Mammary epithelial cell (primary cell): ENCODE measurements at regions not wholly inside any gene's neighbourhood (a gene's known extent, or its start where the extent isn't known, plus 50 kb on each side); places are given as distances from the start of the nearest gene placed in this dataset.

ENCODE experiments used
- CTCF ChIP-seq, 2 donors: IDR thresholded peaks in 1 of 2; conservative IDR thresholded peaks in 1 of 2; 2 replicates each; pipeline ENCODE4 v1.5.1; 2011 to 2012; ENCODE audit warnings: inconsistent platforms in 2 of 2, low read length in 2 of 2, mild to moderate bottlenecking in 2 of 2, control low read depth in 1 of 2, low read depth in 1 of 2; ENCODE audit not compliant: insufficient read depth in 1 of 2; ENCODE audit errors: extremely low read depth in 1 of 2
- EZH2 ChIP-seq: IDR thresholded peaks from 2 replicates; pipeline ENCODE4 v1.6.1; 2012; ENCODE audit warnings: low read length, inconsistent platforms, borderline replicate concordance

- TF ChIP-seq CTCF (conservative IDR thresholded peaks at IDR 0.05 in 1 of 2, IDR thresholded peaks at IDR 0.05 in 1 of 2; ENCODE audit: extremely low read depth in 1 of 2, insufficient read depth in 1 of 2, low read depth in 1 of 2, low read length in 2 of 2) (no peak), EZH2 (no peak)
Measured at GRCh38 chr22:22130953-22131608, 113.5 kb upstream of the VPREB1 start.
